GM12878 (cell line): ENCODE measurements at regions not wholly inside any gene's neighbourhood (a gene's known extent, or its start where the extent isn't known, plus 50 kb on each side); places are given as distances from the start of the nearest gene placed in this dataset.

Source experiments
- ATAC-seq: fragments of 200-7000 bp; cut with Tn5 transposase; 3 replicates; pipeline ENCODE4 v1.9.1; 2020; ENCODE audit warnings: mild to moderate bottlenecking, moderate library complexity
- BruUV-seq: library from RNA; stranded (reverse); fragments of 400-500 nt; replicated peaks from 2 replicates; lab custom pipeline; 2021; lab: Mats Ljungman, UMichigan
- CTCF ChIA-PET: fragments of 300-600 bp; sonication (Branson Sonifier 250); formaldehyde crosslinking; extraction: SDS; loops from one replicate; lab custom pipeline; 2021; ENCODE audit warnings: inconsistent platforms; lab: Yijun Ruan, JAX
- POLR2A ChIA-PET: fragments of 350-600 bp; formaldehyde crosslinking; extraction: SDS; loops from one replicate; lab custom pipeline; 2021; ENCODE audit warnings: inconsistent platforms; lab: Charles Lee
- RAD21 ChIA-PET: fragments of 300-600 bp; sonication (Branson Sonifier 250); formaldehyde crosslinking; loops from one replicate; lab custom pipeline; 2023; ENCODE audit warnings: antibody characterized with exemption; ENCODE audit not compliant: unreplicated experiment; lab: Charles Lee
- SMC1A ChIA-PET: fragments of 300-600 bp; sonication (Branson Sonifier 250); formaldehyde crosslinking; loops from one replicate; lab custom pipeline; 2023; ENCODE audit not compliant: unreplicated experiment, uncharacterized antibody; lab: Charles Lee
- DNase-seq: peaks from one replicate; pipeline ENCODE4 v3.0.0-alpha.2; 2011; ENCODE audit warnings: low read depth, low spot score
- FAIRE-seq: peaks from 3 replicates; lab custom pipeline; 2011; peaks lifted over from hg19 to GRCh38; lab: Jason Lieb, UNC
- H2AFZ ChIP-seq: 2 replicates; pipeline ENCODE4 v1.6.0; 2011; ENCODE audit warnings: low read depth, low read length, control low read depth; ENCODE audit not compliant: control insufficient read depth
- H3K27ac ChIP-seq: 2 replicates; pipeline ENCODE4 v1.5.1; 2011; ENCODE audit warnings: control low read depth; ENCODE audit not compliant: control insufficient read depth, insufficient read depth
- H3K27me3 ChIP-seq, 2 experiments: replicated peaks in 1 of 2; 2 replicates each; pipeline versions ENCODE4 v1.6.0 to v1.6.1; 2011; ENCODE audit warnings: low read length in 1 of 2; ENCODE audit not compliant: control insufficient read depth in 2 of 2, insufficient read depth in 2 of 2
- H3K36me3 ChIP-seq, 2 experiments: 2 replicates each; pipeline ENCODE4 v1.5.1; 2011; ENCODE audit warnings: low read length in 1 of 2; ENCODE audit not compliant: control insufficient read depth in 2 of 2, insufficient read depth in 2 of 2
- H3K4me1 ChIP-seq: 2 replicates; pipeline ENCODE4 v1.6.1; 2011; ENCODE audit warnings: mild to moderate bottlenecking, low read length, moderate library complexity, mixed read lengths; ENCODE audit not compliant: control insufficient read depth, insufficient read depth
- H3K4me2 ChIP-seq: 2 replicates; pipeline ENCODE4 v1.6.0; 2011; ENCODE audit warnings: control low read depth; ENCODE audit not compliant: control insufficient read depth, insufficient read depth
- H3K4me3 ChIP-seq: fragments of 200-600 bp; sonication (generic); 2 replicates; pipeline ENCODE4 v1.5.1; 2016
- H3K79me2 ChIP-seq: 2 replicates; pipeline ENCODE4 v1.6.0; 2011; ENCODE audit warnings: low read length; ENCODE audit not compliant: control insufficient read depth, insufficient read depth
- H3K9ac ChIP-seq: 2 replicates; pipeline ENCODE4 v1.8.0; 2011; ENCODE audit warnings: low read length, control low read depth, mixed read lengths; ENCODE audit not compliant: control insufficient read depth, insufficient read depth
- H3K9me3 ChIP-seq: replicated peaks from 3 replicates; pipeline ENCODE4 v1.5.1; 2011; ENCODE audit warnings: mild to moderate bottlenecking, low read length; ENCODE audit not compliant: control insufficient read depth, insufficient read depth
- H4K20me1 ChIP-seq: 2 replicates; pipeline ENCODE4 v1.6.0; 2011; ENCODE audit not compliant: control insufficient read depth, insufficient read depth
- ASH2L ChIP-seq: fragments of 300-600, 200-600 bp; sonication (generic); IDR thresholded peaks from 2 replicates; pipeline ENCODE4 v1.6.1; 2017; ENCODE audit warnings: low read depth, mild to moderate bottlenecking, borderline replicate concordance
- BMI1 ChIP-seq: fragments of 450-650 bp; IDR thresholded peaks from 2 replicates; pipeline ENCODE4 v1.6.1; 2016; ENCODE audit warnings: mild to moderate bottlenecking, moderate library complexity, borderline replicate concordance
- CEBPB ChIP-seq, 2 experiments: fragments of 150-350 bp in 1 of 2; IDR thresholded peaks; 2 replicates each; pipeline ENCODE4 v1.6.1; 2012 to 2014; ENCODE audit warnings: low read depth in 2 of 2, low read length in 2 of 2, borderline replicate concordance in 1 of 2, inconsistent platforms in 1 of 2
- EP300 ChIP-seq, 2 experiments: fragments of 150-350 bp in 1 of 2; IDR thresholded peaks; 2 replicates each; pipeline ENCODE4 v1.6.1; 2011 to 2012; ENCODE audit warnings: low read depth in 2 of 2, low read length in 2 of 2, borderline replicate concordance in 1 of 2, improper control_type of control experiment in 1 of 2, inconsistent platforms in 1 of 2; ENCODE audit not compliant: control insufficient read depth in 1 of 2
- FOS ChIP-seq: IDR thresholded peaks from 3 replicates; pipeline ENCODE4 v1.6.1; 2011; ENCODE audit warnings: borderline replicate concordance; ENCODE audit not compliant: insufficient read length; ENCODE audit errors: extremely low read depth
- KDM1A ChIP-seq: fragments of 200-600 bp; sonication (generic); IDR thresholded peaks from 2 replicates; pipeline ENCODE4 v1.6.1; 2016; ENCODE audit warnings: borderline replicate concordance
- POU2F2 ChIP-seq: IDR thresholded peaks from 3 replicates; pipeline ENCODE4 v1.6.1; 2011; ENCODE audit warnings: low read depth, mild to moderate bottlenecking, low read length, borderline replicate concordance
- RAD21 ChIP-seq: IDR thresholded peaks from 2 replicates; pipeline ENCODE4 v1.6.1; 2011; ENCODE audit warnings: mild to moderate bottlenecking, low read depth, low read length, moderate library complexity; ENCODE audit not compliant: insufficient read depth
- RELA ChIP-seq: fragments of 450-650 bp; IDR thresholded peaks from 2 replicates; pipeline ENCODE4 v1.8.0; 2014; ENCODE audit warnings: borderline replicate concordance; ENCODE audit not compliant: partially characterized antibody
- SMAD1 ChIP-seq: fragments of 450-650 bp; IDR thresholded peaks from 2 replicates; pipeline ENCODE4 v1.6.1; 2018; ENCODE audit warnings: mild to moderate bottlenecking, low read depth; ENCODE audit not compliant: partially characterized antibody
- SMC3 ChIP-seq: IDR thresholded peaks from 2 replicates; pipeline ENCODE4 v1.6.1; 2011; ENCODE audit warnings: low read length, improper control_type of control experiment, borderline replicate concordance
- SREBF2 ChIP-seq: IDR thresholded peaks from 2 replicates; pipeline ENCODE4 v1.6.1; 2012; ENCODE audit warnings: mild to moderate bottlenecking, low read length
- TCF3 ChIP-seq: IDR thresholded peaks from 2 replicates; pipeline ENCODE4 v1.6.1; 2012; ENCODE audit warnings: low read depth, mild to moderate bottlenecking, low read length, borderline replicate concordance; ENCODE audit not compliant: insufficient read depth
- ZNF24 ChIP-seq: fragments of 450-650 bp; IDR thresholded peaks from 2 replicates; pipeline ENCODE4 v1.6.1; 2017; ENCODE audit warnings: antibody characterized with exemption, mild to moderate bottlenecking
- ZSCAN29 ChIP-seq: fragments of 450-650 bp; IDR thresholded peaks from 2 replicates; pipeline ENCODE4 v1.6.1; 2017; ENCODE audit warnings: mild to moderate bottlenecking, moderate library complexity
- ZZZ3 ChIP-seq: IDR thresholded peaks from 2 replicates; pipeline ENCODE4 v1.6.1; 2011; ENCODE audit warnings: low read depth; ENCODE audit not compliant: control insufficient read depth, insufficient read length
- WGBS: methylation state at CpG from one replicate; pipeline ENCODE4 v1.1.6; 2016; ENCODE audit warnings: low lambda C conversion rate; ENCODE audit not compliant: insufficient replicate concordance, insufficient coverage; ENCODE audit errors: missing lambda C conversion rate; 5-methylcytosine and 5-hydroxymethylcytosine counted together
- in situ Hi-C: fragments of 300-500 bp; cut with MboI; formaldehyde crosslinking; loops from 9 replicates; pipeline ENCODE4 v1.14.3; 2018; ENCODE audit warnings: mixed read lengths
- intact Hi-C: fragments of 100-400 bp; cut with micrococcal nuclease; formaldehyde crosslinking; loops from one replicate; pipeline ENCODE4 v1.14.2; 2022; ENCODE audit not compliant: unreplicated experiment
- TF ChIP-seq, protein P1 (sequence below): IDR thresholded peaks from 2 replicates; pipeline ENCODE4 v1.6.1; 2011; ENCODE audit warnings: borderline replicate concordance, low read depth, mild to moderate bottlenecking, moderate library complexity, low read length; ENCODE audit not compliant: insufficient read depth, poor library complexity, severe bottlenecking
- TF ChIP-seq, protein P2 (sequence below): fragments of 450-650 bp; IDR thresholded peaks from 2 replicates; pipeline ENCODE4 v1.6.1; 2016; ENCODE audit warnings: mild to moderate bottlenecking

DNA sequence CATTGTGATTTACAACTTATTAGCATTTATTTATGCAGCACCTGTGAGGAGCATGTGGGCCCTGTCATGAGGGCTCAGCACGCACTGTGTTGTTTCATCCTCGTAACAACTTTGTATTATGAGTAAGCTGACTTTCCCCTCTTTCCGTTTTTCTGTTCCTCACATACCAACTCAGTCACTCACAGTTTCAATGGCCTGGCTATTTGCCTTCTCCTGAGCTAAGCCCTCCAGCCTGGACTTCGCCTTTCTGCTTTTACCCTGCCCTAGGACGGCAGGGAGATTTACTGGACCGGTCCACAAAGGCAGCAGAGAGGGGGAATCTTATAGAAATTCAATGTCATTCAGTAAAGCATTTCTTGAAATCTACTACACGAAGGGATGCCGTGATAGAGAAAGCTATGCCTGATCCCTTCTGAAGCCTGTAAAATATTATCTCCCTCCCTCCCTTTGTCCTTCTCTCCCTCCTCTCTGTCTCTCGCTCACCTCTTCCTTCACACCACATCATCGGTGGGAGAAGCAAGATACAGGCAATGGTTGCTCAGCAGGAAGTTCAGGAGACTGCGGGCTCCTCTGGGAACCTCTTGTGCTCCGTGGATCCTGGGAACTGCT, 219.2 kb upstream of the TBX3 start:
- ChIA-PET CTCF (no interaction called here), SMC1A (no interaction called here), RAD21 (no interaction called here), POLR2A (no interaction called here)
- Histone ChIP-seq H3K4me3 (no peak overlapping the region), H3K27me3 (no peaks in the 10 kb centered on the region), H3K9me3 (no peaks in the 10 kb centered on the region; the same call in 1 of the 3 replicates), H3K36me3 (no peaks in the 10 kb centered on the region), H3K9ac (no peak overlapping the region), H3K4me2 (no peak overlapping the region), H3K79me2 (no peaks in the 10 kb centered on the region), H3K27ac (no peak overlapping the region), H4K20me1 (no peaks in the 10 kb centered on the region), H3K4me1 (no peaks in the 10 kb centered on the region), H2AFZ (no peak overlapping the region)
- no peak for FAIRE-seq
- no TSS peak for BruUV-seq
- DNase-seq = no peak
- in situ Hi-C loops = no loop called here
- intact Hi-C loops = no loop called here
- 35% methylated on average over 12 of the region's 12 CpGs for WGBS
- no peak for TF ChIP-seq SMC3
- no peak for TF ChIP-seq RAD21
- no peak for TF ChIP-seq SREBF2
- TF ChIP-seq ZZZ3 = no peak
- TF ChIP-seq TCF3 = no peak
- TF ChIP-seq CEBPB (IDR thresholded peaks at IDR 0.05; ENCODE audit: borderline replicate concordance in 1 of 2, low read depth in 2 of 2, low read length in 2 of 2) = no peak
- no peak for TF ChIP-seq POU2F2
- TF ChIP-seq, protein P1, sequence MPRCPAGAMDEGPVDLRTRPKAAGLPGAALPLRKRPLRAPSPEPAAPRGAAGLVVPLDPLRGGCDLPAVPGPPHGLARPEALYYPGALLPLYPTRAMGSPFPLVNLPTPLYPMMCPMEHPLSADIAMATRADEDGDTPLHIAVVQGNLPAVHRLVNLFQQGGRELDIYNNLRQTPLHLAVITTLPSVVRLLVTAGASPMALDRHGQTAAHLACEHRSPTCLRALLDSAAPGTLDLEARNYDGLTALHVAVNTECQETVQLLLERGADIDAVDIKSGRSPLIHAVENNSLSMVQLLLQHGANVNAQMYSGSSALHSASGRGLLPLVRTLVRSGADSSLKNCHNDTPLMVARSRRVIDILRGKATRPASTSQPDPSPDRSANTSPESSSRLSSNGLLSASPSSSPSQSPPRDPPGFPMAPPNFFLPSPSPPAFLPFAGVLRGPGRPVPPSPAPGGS = no peak
- TF ChIP-seq ZNF24 = no peak
- no peak for TF ChIP-seq ASH2L
- TF ChIP-seq, protein P2, sequence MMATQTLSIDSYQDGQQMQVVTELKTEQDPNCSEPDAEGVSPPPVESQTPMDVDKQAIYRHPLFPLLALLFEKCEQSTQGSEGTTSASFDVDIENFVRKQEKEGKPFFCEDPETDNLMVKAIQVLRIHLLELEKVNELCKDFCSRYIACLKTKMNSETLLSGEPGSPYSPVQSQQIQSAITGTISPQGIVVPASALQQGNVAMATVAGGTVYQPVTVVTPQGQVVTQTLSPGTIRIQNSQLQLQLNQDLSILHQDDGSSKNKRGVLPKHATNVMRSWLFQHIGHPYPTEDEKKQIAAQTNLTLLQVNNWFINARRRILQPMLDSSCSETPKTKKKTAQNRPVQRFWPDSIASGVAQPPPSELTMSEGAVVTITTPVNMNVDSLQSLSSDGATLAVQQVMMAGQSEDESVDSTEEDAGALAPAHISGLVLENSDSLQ = no peak
- no peak for TF ChIP-seq ZSCAN29
- no peak for TF ChIP-seq FOS
- no peak for TF ChIP-seq KDM1A
- no peak for TF ChIP-seq SMAD1
- TF ChIP-seq BMI1 = no peak
- no peak for TF ChIP-seq EP300 (IDR thresholded peaks at IDR 0.05; ENCODE audit: borderline replicate concordance in 1 of 2, control insufficient read depth in 1 of 2, low read depth in 2 of 2, low read length in 2 of 2)
- no peak for TF ChIP-seq RELA
- ATAC-seq = no peak
